ENCODE measurements at regions not wholly inside any gene's neighbourhood (a gene's known extent, or its start where the extent isn't known, plus 50 kb on each side); places are given as distances from the start of the nearest gene placed in this dataset.

DNA sequence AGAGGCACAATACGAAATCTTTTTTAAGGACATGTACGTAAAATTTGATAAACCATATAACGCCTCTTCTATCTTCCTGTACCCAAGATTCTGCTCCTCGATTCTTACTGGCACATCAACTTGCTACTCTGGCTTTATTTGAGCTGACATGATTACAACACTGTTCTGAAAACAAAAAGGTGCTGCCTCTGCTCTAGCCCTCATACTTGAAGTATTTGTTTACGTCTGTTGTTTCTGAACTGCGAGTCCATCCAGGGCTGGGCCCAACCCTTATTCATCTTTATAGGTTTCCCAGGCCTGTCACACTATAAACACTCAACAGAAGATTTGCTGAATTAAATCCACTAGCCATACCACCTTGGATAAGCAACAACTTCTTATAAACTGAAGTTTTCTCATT, 96.2 kb upstream of the SVIL start (continued):
- TF ChIP-seq ZNF610 (tag by site-specific recombination; IDR thresholded peaks at IDR 0.05; ENCODE audit: borderline replicate concordance) = no peak
- TF ChIP-seq SP2 (tag by site-specific recombination; IDR thresholded peaks at IDR 0.05) = no peak
- no peak for TF ChIP-seq ZNF341 (tag by site-specific recombination; IDR thresholded peaks at IDR 0.05; ENCODE audit: low read depth)
- no peak for TF ChIP-seq ZNF157 (tag by site-specific recombination; IDR thresholded peaks at IDR 0.05)

DNA sequence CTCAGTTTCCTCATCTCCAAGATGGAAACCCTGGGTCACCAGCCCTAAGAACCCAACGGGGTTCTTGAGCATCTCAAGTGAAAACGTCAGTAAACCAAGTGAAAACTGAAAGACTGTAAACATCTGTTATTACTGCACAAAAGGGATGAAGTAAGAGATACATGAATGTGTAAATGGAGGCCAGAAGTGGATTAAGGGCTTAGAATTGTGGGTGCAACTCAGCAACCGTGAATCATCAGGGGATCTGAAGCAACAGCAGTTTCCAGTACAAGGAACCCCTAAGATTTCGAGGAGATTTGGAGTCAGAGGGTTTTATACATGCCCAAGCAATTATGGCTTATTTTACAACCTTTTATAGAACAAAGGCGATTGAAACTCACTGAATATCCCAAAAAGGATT, 95.7 kb upstream of the SVIL start:
- POLR2A ChIA-PET = no interaction called here
- H3K4me1 ChIP-seq (ENCODE audit: control insufficient read depth, insufficient read depth, low read length) = peaks cover 22% of the 10 kb centered on the region; the same call in 1 of the 2 replicates

DNA sequence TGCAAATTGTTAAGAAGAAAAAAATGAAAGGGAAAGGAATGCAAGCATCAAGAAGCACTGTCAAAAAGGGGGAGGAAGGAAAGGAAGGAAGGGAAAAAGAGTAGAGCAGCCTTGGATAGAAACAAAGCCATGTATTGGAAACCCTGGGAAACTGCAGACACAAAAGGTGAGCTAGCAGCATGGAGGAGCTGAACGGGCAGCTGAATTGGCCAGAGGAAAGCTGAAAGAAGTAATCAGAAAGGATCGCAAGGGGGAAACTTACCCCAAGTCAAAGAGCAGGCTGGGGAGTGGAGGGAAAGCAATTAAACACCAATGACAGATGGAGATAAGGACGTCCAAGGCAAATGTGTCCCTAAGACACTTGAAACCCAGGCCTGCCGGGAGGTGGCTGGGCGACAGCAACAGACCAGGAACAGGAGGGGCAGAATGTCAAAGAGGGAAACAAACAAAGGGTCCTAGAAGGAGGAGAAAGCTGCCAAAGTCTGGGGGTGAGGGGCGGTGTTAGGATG, 93.8 kb upstream of the SVIL start:
- Histone ChIP-seq H3K4me1 (ENCODE audit: control insufficient read depth, insufficient read depth, low read length) (peaks cover 18% of the 10 kb centered on the region; the same call in 1 of the 2 replicates), H3K9me3 (ENCODE audit: control insufficient read depth, insufficient read depth, low read depth, low read length) (no peaks in the 10 kb centered on the region), H3K27ac (ENCODE audit: extremely low read depth, low read depth, low read length) (no peak overlapping the region), H3K4me3 (ENCODE audit: low read depth, low read length) (no peak overlapping the region), H3K36me3 (ENCODE audit: control insufficient read depth in 2 of 2, insufficient read depth in 1 of 2, low read length in 2 of 2) (no peaks in the 10 kb centered on the region; a peak in 1 of 3 replicates)
- ChIA-PET CTCF (interaction anchor here (1.0 to 1.2 kb wide), 2 partner anchors 216 to 270 kb away, joined by 3 to 4 read pairs; no protein-coding TSS in a partner anchor), POLR2A (no interaction called here)
- TF ChIP-seq, protein P1, sequence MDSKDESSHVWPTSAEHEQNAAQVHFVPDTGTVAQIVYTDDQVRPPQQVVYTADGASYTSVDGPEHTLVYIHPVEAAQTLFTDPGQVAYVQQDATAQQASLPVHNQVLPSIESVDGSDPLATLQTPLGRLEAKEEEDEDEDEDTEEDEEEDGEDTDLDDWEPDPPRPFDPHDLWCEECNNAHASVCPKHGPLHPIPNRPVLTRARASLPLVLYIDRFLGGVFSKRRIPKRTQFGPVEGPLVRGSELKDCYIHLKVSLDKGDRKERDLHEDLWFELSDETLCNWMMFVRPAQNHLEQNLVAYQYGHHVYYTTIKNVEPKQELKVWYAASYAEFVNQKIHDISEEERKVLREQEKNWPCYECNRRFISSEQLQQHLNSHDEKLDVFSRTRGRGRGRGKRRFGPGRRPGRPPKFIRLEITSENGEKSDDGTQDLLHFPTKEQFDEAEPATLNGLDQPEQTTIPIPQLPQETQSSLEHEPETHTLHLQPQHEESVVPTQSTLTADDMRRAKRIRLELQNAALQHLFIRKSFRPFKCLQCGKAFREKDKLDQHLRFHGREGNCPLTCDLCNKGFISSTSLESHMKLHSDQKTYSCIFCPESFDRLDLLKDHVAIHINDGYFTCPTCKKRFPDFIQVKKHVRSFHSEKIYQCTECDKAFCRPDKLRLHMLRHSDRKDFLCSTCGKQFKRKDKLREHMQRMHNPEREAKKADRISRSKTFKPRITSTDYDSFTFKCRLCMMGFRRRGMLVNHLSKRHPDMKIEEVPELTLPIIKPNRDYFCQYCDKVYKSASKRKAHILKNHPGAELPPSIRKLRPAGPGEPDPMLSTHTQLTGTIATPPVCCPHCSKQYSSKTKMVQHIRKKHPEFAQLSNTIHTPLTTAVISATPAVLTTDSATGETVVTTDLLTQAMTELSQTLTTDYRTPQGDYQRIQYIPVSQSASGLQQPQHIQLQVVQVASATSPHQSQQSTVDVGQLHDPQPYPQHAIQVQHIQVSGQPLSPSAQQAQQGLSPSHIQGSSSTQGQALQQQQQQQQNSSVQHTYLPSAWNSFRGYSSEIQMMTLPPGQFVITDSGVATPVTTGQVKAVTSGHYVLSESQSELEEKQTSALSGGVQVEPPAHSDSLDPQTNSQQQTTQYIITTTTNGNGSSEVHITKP (tag by site-specific recombination; IDR thresholded peaks at IDR 0.05) = peak; percentile 64
- TF ChIP-seq ZNF133 (tag by site-specific recombination; IDR thresholded peaks at IDR 0.05) = no peak
- TF ChIP-seq ZNF830 (tag by site-specific recombination; IDR thresholded peaks at IDR 0.05; ENCODE audit: low read depth) = no peak
- TF ChIP-seq PRDM1 (tag by site-specific recombination; IDR thresholded peaks at IDR 0.05) = peak; percentile 58; the same call in 1 of the 2 replicates
- TF ChIP-seq ZNF274 (IDR thresholded peaks at IDR 0.05; ENCODE audit: low read length) = no peak
- no peak for TF ChIP-seq ZNF274 (tag by site-specific recombination; IDR thresholded peaks at IDR 0.05; ENCODE audit: borderline replicate concordance)

More for the DNA sequence above, 95.7 kb upstream of the SVIL start:
- Histone ChIP-seq H3K36me3 (ENCODE audit: control insufficient read depth in 2 of 2, insufficient read depth in 1 of 2, low read length in 2 of 2) (no peaks in the 10 kb centered on the region; a peak in 1 of 3 replicates), H3K27ac (ENCODE audit: extremely low read depth, low read depth, low read length) (no peak overlapping the region), H3K9me3 (ENCODE audit: control insufficient read depth, insufficient read depth, low read depth, low read length) (no peaks in the 10 kb centered on the region), H3K4me3 (ENCODE audit: low read depth, low read length) (no peak overlapping the region)
- no peak for TF ChIP-seq ZNF623 (tag by site-specific recombination; IDR thresholded peaks at IDR 0.05)
- TF ChIP-seq ZNF133 (tag by site-specific recombination; IDR thresholded peaks at IDR 0.05) = 0 out of 2 replicates have a peak, but pooled peaks have one; percentile 18
- no peak for TF ChIP-seq ZNF292 (tag by site-specific recombination; IDR thresholded peaks at IDR 0.05; ENCODE audit: borderline replicate concordance, low read depth)
- TF ChIP-seq ZNF350 (tag by site-specific recombination; IDR thresholded peaks at IDR 0.05) = no peak
- TF ChIP-seq ZNF621 (tag by site-specific recombination; IDR thresholded peaks at IDR 0.05) = no peak
- no peak for TF ChIP-seq ZNF354C (tag by site-specific recombination; IDR thresholded peaks at IDR 0.05; ENCODE audit: borderline replicate concordance, low read depth)
- no peak for TF ChIP-seq MYNN (tag by site-specific recombination; IDR thresholded peaks at IDR 0.05; ENCODE audit: borderline replicate concordance)
- TF ChIP-seq, protein P2, sequence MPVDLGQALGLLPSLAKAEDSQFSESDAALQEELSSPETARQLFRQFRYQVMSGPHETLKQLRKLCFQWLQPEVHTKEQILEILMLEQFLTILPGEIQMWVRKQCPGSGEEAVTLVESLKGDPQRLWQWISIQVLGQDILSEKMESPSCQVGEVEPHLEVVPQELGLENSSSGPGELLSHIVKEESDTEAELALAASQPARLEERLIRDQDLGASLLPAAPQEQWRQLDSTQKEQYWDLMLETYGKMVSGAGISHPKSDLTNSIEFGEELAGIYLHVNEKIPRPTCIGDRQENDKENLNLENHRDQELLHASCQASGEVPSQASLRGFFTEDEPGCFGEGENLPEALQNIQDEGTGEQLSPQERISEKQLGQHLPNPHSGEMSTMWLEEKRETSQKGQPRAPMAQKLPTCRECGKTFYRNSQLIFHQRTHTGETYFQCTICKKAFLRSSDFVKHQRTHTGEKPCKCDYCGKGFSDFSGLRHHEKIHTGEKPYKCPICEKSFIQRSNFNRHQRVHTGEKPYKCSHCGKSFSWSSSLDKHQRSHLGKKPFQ (tag by site-specific recombination; IDR thresholded peaks at IDR 0.05) = no peak
- CTCF ChIA-PET = no interaction called here
